HG03159 (cell line): ENCODE measurements at regions not wholly inside any gene's neighbourhood (a gene's known extent, or its start where the extent isn't known, plus 50 kb on each side); places are given as distances from the start of the nearest gene placed in this dataset.

Experiments
- ATAC-seq: cut with Tn5 transposase; IDR thresholded peaks from one replicate; pipeline ENCODE4 v1.9.1; 2021; ENCODE audit warnings: mild to moderate bottlenecking, moderate library complexity; ENCODE audit not compliant: unreplicated experiment

DNA sequence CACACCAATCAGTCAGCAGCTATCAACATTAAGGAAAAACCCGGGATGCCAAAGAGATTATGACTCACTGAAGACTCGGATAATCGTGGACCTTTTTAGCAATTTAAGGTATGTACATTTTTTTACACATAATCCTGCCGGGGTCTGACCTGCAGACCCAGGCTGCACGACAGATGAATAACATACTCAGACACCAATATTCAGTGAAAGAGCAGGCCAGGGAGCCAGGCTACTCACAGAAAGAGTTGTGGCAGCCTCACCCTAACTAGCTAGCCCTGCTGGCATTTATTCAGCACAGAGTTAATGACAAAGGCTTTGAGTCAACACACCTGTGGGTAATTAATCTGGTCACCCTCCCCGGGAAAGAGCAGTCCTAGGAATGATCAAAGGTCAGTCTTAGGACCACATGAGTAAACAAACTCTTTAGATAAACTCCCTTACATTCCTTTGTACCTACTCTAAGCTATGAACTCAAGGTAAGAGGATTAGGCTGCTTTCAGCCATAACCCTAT, 727.5 kb downstream of the TBL1XR1 start:
- ATAC-seq, result no peak

DNA sequence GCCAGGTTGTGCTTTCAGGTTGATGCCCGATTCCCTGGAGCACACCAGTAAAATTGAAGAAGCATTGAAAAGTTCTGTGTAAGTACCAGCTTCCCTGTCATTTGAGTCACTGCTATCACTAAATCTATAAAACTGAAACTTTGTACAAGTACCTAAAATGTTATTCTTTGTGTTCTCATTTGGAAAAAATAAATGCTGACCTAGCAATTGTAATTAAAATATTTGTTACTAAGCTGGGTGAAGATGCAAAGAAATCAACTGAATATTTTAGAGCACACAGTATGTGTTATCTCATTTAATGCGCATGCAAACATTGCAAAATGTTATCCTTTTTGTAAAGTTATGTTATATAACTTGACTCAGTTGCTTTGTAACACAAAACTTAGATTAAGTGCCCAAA, 733.7 kb downstream of the TBL1XR1 start:
- no peak for ATAC-seq

DNA sequence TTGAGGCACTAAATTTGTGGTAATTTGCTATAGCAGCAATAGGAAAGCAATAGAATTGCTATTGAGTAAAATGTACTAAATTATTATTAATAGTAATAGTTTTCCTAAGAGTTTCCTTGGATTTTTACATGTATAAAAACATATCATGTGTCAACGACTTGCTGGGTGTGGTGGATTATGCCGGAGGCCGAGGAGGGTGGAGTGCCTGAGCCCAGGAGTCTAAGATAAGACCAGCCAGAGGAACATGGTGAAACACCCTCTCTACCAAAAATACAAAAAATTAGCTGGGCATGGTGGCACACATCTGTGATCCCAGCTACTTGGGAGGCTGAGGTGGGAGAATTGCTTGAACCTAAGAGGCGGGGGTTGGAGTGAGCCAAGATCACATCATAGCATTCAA, 749.9 kb downstream of the TBL1XR1 start:
- ATAC-seq, result no peak

DNA sequence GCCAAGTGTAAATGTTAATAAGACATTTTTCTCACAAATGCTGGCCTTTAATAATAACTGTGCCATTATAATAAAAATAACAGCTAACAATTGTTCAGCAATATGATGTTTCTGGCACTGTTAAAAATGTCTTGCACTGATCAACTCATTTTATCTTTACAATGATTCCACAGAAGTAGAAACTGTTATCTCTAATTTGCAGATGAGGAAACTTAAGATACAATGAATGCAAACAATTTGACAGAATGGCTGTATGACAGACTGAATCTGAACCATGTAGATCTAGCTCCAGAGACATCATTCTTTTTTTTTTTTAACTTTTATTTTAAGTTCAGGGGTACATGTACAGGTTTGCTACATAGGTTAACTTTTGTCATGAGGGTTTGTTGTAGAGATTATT, 755.0 kb downstream of the TBL1XR1 start:
- no peak for ATAC-seq

DNA sequence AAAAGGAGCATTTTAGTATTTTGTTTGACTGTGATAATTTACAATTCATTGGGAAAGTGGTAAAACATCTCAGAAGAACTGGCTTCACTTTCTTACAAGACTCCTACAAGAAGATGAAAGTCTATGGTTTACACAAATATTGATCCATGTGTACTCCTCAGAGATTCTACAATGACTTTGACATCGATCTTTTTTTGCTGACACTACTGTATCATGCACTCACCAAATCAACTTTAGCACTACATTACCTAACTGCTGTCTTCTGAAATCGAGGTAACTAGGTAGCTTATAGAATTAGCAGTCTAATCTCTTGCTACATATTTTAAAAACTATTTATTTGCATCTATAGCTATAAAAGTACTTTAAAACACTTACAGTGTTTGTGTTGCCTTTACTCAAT, 757.6 kb downstream of the TBL1XR1 start:
- ATAC-seq, result no peak

DNA sequence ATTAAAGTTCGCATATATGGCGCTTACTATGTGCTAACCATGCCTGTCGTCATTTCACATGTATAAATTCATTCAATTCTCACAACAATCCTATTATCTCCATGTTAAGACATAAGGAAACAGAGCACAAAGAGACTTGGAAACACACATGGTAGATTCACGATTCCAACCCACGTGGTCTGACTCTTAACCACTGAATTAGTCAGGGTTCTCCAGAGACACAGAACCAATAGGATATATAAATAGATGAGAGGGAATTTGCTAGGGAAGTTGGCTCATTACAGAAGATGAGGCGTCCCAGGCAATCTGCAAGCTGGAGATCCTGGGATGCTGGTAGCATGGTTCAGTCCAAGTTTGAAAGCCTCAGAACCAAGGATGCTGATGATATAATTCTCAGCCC, 765.3 kb downstream of the TBL1XR1 start:
- ATAC-seq, result no peak

DNA sequence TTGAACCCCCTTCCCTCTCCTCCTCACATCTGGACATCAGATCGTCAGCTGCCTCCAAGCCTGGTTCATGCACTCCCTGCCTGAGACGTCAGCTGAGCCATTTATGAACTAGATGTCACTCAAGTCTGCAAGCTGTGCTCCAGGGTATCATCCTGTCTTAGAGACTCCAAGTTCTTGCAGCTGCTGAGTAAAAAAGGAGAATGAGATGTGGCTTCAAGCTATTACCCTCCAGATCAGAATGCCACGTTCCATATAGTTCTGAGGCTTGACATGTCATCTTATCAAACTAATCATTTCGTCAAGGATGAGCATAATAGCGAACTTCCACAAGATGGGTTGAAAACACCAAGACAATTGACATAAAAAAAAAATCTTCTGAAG, 766.3 kb downstream of the TBL1XR1 start:
- no peak for ATAC-seq

DNA sequence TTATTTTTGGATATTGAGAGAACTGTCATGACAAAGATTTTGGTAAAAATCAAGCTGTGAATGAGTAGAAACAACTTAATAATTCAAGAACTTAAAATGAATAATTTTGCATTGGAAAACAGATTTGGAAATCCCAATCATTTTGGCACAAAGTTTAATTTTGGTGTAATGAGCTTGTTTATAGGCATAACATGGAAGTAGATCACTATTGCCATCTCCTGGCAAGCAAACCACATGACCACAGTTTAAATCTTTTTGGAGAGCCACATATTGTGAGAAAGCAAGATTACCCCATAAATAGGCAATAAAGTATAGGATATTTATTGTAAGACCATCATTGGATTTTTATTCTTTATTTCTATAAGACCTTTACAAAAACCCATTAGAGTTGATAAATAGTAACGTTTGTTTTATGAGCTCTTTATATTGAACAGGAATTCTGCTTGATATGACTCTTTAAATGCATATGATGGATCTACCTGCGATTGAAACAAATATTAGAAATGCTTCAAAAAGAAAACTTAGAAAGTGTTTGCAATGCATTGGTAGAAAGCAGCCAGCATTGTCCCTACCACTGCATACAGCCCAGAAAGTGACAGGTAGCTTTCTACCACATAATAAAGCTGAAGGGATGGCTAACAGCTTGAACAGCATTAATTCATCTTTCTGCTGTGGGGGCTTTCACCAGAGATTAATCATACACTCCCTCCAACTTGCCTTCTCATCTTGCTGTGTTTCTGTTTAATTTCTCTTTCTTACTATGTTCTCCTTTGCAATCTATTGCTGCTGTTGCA, 766.8 kb downstream of the TBL1XR1 start:
- peak; percentile 63 for ATAC-seq

DNA sequence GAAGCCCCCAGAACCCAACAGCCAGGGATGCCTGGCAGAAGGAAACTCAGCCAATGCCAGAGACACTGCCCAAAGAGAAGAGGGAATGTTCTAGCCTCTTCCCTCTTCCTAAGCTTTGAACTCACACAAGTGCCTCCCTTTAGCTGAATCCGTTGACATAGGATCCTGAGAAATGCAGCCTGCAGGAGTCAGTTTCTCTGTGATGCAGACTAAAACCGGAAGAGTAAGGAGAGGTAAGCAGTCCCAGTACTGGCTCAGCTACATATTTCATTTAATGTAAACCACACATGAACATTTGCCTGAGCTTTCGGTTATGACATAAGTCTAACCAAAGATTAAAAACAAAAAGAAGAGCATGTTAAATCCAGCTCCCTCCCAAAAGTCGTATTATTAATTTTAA, 768.7 kb downstream of the TBL1XR1 start:
- no peak for ATAC-seq

DNA sequence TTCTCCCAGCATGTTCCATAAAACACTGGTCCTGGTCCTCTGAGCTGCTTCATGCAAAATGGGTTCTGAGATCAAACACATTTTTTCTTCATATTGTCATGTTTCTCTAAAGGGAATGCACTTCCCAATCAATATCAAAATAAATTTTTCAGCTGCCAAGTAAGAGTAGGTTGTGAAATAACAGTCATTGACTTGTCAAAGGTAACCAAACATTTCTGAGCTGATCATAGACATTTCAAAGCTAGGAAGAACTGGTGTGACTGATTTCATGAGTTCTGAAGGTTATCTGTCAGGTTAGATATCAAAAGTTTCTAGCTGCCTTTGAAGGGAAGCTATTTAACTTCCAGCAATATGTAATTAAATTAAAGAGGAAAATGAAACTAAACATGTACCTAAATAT, 770.9 kb downstream of the TBL1XR1 start:
- ATAC-seq, result no peak

DNA sequence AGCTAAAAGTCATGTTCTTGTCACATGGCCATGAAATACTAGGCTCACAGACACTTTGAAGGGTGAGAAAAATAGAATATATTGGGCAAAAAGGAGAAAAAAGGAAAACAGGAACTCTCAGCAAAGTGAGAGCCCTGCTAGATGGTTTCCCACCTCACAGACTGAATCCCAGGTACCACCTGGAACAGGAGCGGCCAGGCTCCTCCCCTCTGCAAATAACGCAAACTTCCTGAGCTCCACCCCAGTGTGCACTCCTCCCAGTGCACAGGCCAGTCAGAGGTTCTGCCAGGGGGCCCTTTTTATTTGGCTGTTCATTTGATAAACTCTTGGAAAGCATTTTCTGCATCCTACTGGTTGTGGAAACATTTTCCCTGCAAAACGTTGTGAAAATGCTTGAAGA, 780.4 kb downstream of the TBL1XR1 start:
- no peak for ATAC-seq

DNA sequence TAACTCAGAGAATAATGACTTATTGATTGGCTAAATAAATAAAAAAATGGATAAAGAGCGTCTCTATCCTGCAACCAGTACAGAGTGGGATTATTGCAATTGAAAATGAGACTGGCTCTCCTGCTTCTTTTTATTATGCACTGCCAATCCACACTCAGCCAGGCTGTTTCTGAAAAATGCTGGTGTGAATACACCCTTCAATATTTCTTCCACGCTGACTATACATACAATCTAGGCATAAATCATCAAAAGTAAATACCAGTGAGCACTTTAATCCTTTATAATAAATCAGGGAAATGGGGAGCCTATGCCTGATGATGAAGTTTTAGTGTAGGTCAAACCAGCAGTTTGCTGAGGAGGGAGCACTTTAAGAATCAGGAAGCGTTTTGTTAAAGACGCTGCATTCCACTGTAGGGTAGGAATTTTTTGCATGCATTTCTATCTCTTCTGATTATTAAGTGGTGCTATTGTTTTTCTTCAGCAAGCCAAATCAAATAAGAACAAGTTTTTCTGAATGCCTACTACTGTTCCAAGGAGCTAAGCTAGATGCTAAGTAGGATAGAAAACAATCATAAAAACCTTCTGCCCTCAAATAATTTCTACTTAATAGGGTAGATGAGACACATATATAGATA, 781.5 kb downstream of the TBL1XR1 start:
- ATAC-seq, result no peak

DNA sequence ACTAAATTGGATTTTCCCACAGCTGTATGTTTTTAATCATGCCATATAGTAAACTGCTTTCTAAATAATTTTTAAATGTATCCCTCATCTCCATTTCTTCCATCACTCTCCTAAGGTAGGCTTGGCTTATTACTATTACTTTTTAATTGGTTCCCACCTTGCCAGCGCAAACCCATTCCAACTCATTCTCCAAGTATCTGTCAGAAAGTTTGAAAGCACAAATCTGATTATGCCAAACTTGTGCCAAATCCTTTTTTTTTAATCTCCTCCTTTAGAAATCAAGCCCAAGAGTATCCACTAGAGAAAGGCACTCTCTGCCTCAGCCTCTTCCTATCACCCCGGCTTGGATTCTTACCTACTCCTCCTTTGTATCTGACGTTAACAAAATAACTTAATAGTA, 784.5 kb downstream of the TBL1XR1 start:
- no peak for ATAC-seq

DNA sequence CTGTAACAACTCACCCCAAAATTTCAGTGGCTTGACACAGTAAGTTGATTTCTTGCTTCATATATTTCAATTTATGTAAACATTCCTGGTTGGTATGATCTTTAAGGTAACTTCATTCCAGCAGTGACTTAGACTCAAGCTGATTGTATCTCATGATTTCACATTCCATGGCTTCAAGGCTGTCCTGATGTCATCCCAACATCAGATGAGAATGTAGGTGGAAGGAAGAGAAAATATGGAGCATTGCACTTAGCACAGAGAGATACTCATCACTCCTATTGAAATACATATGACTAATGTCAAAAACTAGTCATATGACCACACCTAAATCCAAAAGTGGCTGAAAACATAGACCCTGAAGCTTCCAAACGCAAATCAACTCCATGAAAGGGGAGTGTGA, 793.8 kb downstream of the TBL1XR1 start:
- no peak for ATAC-seq

DNA sequence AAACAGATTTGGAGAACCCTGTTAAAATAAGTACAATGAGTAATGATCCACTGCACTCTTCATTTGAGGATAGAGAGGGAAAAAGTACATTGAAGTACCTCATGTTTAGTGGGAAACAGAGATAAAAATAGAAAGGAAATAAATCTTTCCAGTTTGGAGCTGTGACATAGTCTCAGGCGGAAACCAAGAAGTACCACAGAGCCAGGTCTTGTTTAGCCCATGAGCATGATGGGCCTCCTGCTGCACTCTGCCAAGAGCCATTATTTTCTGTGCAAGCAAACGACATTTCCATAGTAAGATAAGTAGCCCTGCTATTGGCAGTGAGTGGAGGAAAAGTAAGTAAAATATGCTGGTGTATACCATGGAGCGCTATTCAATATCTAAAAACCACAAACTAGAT, 796.1 kb downstream of the TBL1XR1 start:
- no peak for ATAC-seq

DNA sequence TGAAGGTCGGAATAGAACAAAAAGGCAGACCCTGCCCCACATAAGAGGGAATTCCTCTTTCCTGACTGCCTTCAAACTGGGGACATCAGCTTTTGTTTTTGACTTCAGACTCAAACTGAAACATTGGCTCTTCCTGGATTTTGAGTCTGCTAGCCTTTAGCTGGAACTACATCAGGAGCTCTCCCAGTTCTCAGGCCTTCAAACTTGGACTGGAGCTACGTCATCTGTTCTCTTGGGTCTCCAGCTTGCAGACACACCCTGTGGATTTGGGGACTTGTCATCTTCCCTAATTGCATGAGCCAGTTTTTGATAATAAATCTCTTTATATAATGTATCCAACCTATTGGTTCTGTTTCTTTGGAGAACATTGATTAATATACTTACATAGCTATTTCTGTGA, 798.1 kb downstream of the TBL1XR1 start:
- no peak for ATAC-seq

DNA sequence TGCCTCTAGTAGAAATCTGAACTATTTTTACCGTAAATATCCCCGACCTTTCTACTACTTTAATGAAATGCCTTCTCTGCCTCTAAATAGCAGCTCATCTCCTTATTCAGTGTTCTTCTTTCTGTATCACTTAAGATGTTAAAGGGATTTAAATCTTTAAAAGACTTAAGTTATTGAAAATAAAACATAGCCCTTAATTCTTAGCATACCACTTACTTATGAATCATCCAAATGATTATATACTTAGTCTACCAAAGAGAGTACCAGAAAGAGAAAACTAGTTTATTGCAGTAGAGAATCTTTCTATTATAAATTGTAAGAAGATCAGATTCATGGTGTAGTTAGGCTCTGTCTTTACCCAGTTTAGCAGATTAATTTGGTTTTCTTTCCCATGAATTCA, 802.0 kb downstream of the TBL1XR1 start:
- no peak for ATAC-seq

DNA sequence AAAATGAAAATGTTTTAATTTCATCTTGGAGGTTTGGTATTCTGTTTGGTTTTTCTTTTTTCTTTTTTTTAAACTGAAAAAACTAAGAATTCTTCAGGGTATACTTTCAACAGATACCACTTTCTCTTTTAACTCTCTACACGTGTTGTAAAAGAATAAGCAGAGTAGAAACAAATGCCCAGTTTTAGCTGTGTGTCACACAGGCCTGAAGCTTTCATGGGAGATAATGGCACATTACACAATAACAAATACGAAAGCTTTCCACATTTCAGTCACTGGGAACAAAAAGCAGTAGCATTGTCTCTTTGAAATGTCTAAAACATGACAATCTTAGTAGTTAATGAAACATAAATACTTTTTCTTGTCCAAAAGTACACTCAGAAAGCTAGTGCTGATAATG, 818.5 kb downstream of the TBL1XR1 start:
- no peak for ATAC-seq

DNA sequence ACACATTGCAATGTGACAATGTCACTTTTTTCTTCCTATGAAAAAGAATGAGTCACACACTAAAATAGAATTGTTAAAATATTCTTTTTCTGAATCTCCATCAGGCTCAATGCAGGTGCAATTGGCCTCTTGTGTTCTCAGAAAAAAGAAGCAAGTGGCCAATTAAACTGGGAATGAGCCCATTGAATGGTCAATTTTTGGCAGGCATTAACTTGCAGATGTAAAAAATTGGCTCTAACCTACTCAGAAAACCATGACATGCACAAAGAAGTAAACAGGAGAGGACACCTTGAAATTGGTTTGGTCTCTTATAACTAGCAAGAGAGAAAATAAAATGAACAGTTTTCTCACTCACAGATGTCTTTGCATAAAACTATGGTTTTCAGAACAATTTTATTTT, 820.8 kb downstream of the TBL1XR1 start:
- no peak for ATAC-seq

DNA sequence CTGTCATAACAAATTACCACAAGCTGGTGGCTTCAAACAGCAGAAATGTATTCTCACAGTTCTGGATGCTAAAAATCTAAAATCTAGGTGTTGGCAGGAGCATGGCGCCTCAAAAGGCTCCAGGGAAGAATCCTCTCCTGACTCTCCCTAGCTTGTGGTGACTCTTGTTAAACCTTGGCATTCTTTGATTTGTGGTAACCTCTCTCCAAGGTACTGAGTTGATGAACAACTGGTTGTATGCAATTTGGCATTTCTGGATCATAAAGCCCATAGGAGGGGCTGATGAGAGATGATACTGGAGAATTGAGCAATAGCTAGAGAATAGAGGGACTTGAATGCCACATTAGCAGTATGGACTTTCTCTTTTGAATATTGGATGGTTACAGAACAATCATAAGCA, 821.8 kb downstream of the TBL1XR1 start:
- no peak for ATAC-seq

DNA sequence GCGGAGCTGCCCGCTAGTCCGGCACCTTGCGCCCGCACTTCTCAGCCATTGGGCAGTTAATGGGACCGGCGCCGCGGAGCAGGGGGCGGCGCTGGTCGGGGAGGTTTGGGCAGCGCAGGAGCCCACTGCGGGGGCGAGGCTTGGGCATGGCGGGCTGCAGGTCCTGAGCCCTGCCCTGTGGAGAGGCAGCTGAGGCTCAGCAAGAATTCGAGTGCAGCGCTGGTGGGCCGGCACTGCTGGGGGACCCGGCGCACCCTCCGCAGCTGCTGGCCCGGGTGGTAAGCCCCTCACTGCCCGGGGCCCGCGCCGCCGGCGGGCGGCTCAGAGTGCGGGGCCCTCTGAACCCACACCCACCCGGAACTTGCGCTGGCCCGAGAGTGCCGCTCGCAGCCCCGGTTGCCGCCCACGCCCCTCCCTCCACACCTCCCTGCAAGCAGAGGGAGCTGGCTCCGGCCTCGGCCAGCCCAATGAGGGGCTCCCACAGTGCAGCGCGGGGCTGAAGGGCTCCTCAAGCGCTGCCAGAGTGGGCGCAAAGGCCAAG, 835.0 kb downstream of the TBL1XR1 start:
- ATAC-seq, result no peak

DNA sequence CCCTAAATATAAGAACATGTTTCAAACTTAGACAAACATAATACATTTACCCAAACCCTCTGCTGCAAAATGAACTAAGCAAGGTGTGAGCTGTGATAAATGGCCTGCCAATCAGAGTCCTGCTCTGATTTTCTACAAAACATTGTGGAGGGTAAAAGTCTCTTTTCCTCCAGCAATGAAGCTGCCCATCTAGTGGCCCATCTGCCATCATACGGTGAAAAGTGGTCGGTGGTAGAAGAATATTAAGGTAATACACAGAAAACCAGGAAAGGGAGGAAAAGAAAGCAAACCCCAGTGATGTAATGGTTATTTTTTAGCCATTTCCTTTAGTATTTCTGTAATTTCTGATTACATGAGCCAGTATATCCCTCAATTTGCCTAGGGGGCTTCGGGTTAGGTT, 838.1 kb downstream of the TBL1XR1 start:
- ATAC-seq, result no peak
